Neuronal stem cell (in vitro differentiated cells): ENCODE measurements at regions not wholly inside any gene's neighbourhood (a gene's known extent, or its start where the extent isn't known, plus 50 kb on each side); places are given as distances from the start of the nearest gene placed in this dataset.

Experiments
- DNase-seq: peaks from one replicate; pipeline ENCODE4 v3.0.0-alpha.2; 2013; ENCODE audit warnings: low spot score
- H2AFZ ChIP-seq: one replicate; pipeline ENCODE4 v1.6.1; 2013; ENCODE audit warnings: mild to moderate bottlenecking, low read length, inconsistent platforms
- H2AK5ac ChIP-seq: 2 replicates; pipeline ENCODE4 v1.6.1; 2013; ENCODE audit warnings: low read depth, mild to moderate bottlenecking, inconsistent platforms, low read length, moderate library complexity, mixed read lengths
- H2BK120ac ChIP-seq: 2 replicates; pipeline ENCODE4 v1.6.1; 2013; ENCODE audit warnings: low read depth, mild to moderate bottlenecking, inconsistent platforms, low read length, moderate library complexity, mixed read lengths
- H2BK12ac ChIP-seq: one replicate; pipeline ENCODE4 v1.6.1; 2013; ENCODE audit warnings: low read length, inconsistent platforms
- H2BK15ac ChIP-seq: 2 replicates; pipeline ENCODE4 v1.6.1; 2013; ENCODE audit warnings: mild to moderate bottlenecking, low read length, inconsistent platforms, mixed read lengths
- H2BK5ac ChIP-seq: one replicate; pipeline ENCODE4 v1.6.1; 2013; ENCODE audit warnings: inconsistent platforms, mild to moderate bottlenecking, low read length, moderate library complexity
- H3K14ac ChIP-seq: one replicate; pipeline ENCODE4 v1.6.1; 2013; ENCODE audit warnings: low read length, inconsistent platforms
- H3K18ac ChIP-seq: 2 replicates; pipeline ENCODE4 v1.6.1; 2013; ENCODE audit warnings: low read length, inconsistent platforms
- H3K23ac ChIP-seq: 2 replicates; pipeline ENCODE4 v1.6.1; 2013; ENCODE audit warnings: low read depth, mild to moderate bottlenecking, mixed read lengths, low read length, inconsistent platforms; ENCODE audit not compliant: poor library complexity
- H3K27ac ChIP-seq: replicated peaks from 3 replicates; pipeline ENCODE4 v1.5.1; 2013; ENCODE audit warnings: low read length, inconsistent platforms
- H3K27me3 ChIP-seq, 3 experiments: 2 replicates each; pipeline ENCODE4 v1.6.1; 2013; ENCODE audit warnings: low read length in 3 of 3, mild to moderate bottlenecking in 2 of 3, inconsistent platforms in 1 of 3, low read depth in 1 of 3, mixed read lengths in 1 of 3, moderate library complexity in 1 of 3; ENCODE audit not compliant: control insufficient read depth in 3 of 3, insufficient read depth in 3 of 3
- H3K36me3 ChIP-seq, 2 donors: replicated peaks in 1 of 2; 2 replicates each; pipeline ENCODE4 v1.6.1; 2013; ENCODE audit warnings: low read length in 2 of 2; ENCODE audit not compliant: control insufficient read depth in 2 of 2, insufficient read depth in 2 of 2
- H3K4ac ChIP-seq: 2 replicates; pipeline ENCODE4 v1.6.1; 2013; ENCODE audit warnings: inconsistent platforms, mild to moderate bottlenecking, low read length, moderate library complexity
- H3K4me1 ChIP-seq, 2 donors: 1 replicate in 1 of 2; 2 replicates in 1 of 2; pipeline ENCODE4 v1.6.1; 2013; ENCODE audit warnings: low read length in 2 of 2, low read depth in 1 of 2; ENCODE audit not compliant: control insufficient read depth in 2 of 2, insufficient read depth in 1 of 2
- H3K4me2 ChIP-seq: one replicate; pipeline ENCODE4 v1.6.1; 2013; ENCODE audit warnings: mild to moderate bottlenecking, low read length, inconsistent platforms; ENCODE audit not compliant: insufficient read depth, poor library complexity, severe bottlenecking
- H3K4me3 ChIP-seq, 2 donors: 2 replicates each; pipeline ENCODE4 v1.5.1; 2013; ENCODE audit warnings: low read length in 2 of 2, mild to moderate bottlenecking in 2 of 2, inconsistent platforms in 1 of 2, moderate library complexity in 1 of 2
- H3K79me1 ChIP-seq: one replicate; pipeline ENCODE4 v1.6.1; 2013; ENCODE audit warnings: low read depth, mild to moderate bottlenecking, inconsistent platforms, low read length, moderate library complexity
- H3K9ac ChIP-seq: one replicate; pipeline ENCODE4 v1.6.1; 2013; ENCODE audit warnings: mild to moderate bottlenecking, low read depth, low read length, inconsistent platforms; ENCODE audit not compliant: poor library complexity
- H3K9me3 ChIP-seq, 2 donors: replicated peaks in 1 of 2; 2 replicates each; pipeline versions ENCODE3 to v1.6.1; 2013; ENCODE audit warnings: low read length in 2 of 2, mild to moderate bottlenecking in 2 of 2, inconsistent platforms in 1 of 2, low read depth in 1 of 2, mixed read lengths in 1 of 2, moderate library complexity in 1 of 2; ENCODE audit not compliant: control insufficient read depth in 2 of 2, insufficient read depth in 1 of 2
- H4K8ac ChIP-seq: one replicate; pipeline ENCODE4 v1.6.1; 2013; ENCODE audit warnings: low read depth, mild to moderate bottlenecking, inconsistent platforms, low read length, moderate library complexity
- H4K91ac ChIP-seq: one replicate; pipeline ENCODE4 v1.6.1; 2013; ENCODE audit warnings: low read length, low read depth, mild to moderate bottlenecking, inconsistent platforms; ENCODE audit not compliant: poor library complexity
- WGBS, 2 donors: extraction: QIAGEN DNeasy Blood & Tissue Kit; methylation state at CpG; one replicate each; pipeline ENCODE4 v1.1.7; 2013; ENCODE audit warnings: missing lambda C conversion rate in 2 of 2, mixed read lengths in 1 of 2; ENCODE audit not compliant: insufficient read length in 2 of 2, insufficient replicate concordance in 1 of 2; ENCODE audit errors: extremely low coverage in 2 of 2; 5-methylcytosine and 5-hydroxymethylcytosine counted together

DNA sequence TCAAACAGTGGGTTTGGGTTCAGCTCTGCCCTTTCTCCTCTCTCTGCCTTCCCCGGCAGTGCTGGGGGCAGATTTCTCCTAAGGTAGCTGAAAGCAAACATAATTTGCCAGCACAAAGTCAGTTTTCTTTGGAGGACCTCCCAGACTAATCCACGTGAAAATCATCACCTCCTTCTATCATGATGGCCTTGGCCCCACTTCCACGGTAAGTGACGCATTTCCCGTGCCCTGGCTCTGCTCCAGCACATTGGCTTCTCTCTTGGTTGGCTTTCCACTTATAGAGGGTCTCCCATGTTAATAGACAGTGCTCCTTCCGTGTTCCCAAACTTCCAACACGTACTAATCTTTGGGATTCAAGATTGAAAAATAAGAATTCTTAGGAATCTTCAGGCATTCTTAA is 74.1 kb upstream of the TRIO start:
- Histone ChIP-seq H3K79me1 (no peaks in the 10 kb centered on the region), H3K4me1 (no peaks in the 10 kb centered on the region)
- WGBS, 2 donors: no CpG with 5 or more reads among the region's 7 CpGs

DNA sequence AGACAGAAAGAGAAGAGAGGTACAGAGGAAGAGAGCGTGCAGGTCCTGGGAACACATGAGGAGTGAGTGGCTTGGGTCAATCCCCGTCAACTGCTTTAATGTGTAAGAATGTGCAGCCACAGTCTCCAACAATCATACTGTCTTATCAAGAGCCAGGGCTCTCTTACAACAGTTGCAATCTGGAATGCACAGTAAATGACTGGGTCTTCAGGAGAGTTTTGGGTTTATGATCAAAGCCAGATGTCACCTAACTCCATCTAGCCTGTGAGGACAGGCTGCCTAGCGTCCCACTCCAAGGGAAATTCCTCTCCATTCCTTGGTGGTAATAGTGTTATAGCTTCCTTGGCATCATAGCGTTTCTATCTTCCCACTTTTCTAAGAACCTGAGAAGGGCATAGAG is 75.0 kb upstream of the TRIO start:
- Histone ChIP-seq H4K8ac (no peak overlapping the region), H3K9ac (no peak overlapping the region), H3K18ac (no peak overlapping the region), H2AFZ (no peak overlapping the region), H4K91ac (no peak overlapping the region), H3K36me3 (no peaks in the 10 kb centered on the region), H3K4me1 (no peaks in the 10 kb centered on the region), H3K9me3 (no peaks in the 10 kb centered on the region), H2BK12ac (no peak overlapping the region), H3K4me2 (no peak overlapping the region), H2BK15ac (no peak overlapping the region), H2BK5ac (no peak overlapping the region), H3K14ac (no peak overlapping the region), H3K4ac (no peak overlapping the region), H3K4me3 (no peak overlapping the region), H2BK120ac (no peak overlapping the region), H3K79me1 (no peaks in the 10 kb centered on the region), H3K27ac (no peak overlapping the region), H3K27me3 (peaks cover 0 to 10% (median 0%) of the 10 kb centered on the region in 3 experiments), H2AK5ac (no peak overlapping the region), H3K23ac (no peak overlapping the region)
- no peak for DNase-seq
- WGBS, 2 donors: no CpG with 5 or more reads among the region's 4 CpGs

More for the DNA sequence above, 74.1 kb upstream of the TRIO start:
- no peak overlapping the region for H3K4ac ChIP-seq
- no peak overlapping the region for H3K18ac ChIP-seq
- H3K27me3 ChIP-seq: peaks cover 0 to 10% (median 0%) of the 10 kb centered on the region in 3 experiments
- no peak overlapping the region for H3K23ac ChIP-seq
- no peak overlapping the region for H2BK15ac ChIP-seq
- H3K4me3 ChIP-seq: no peak overlapping the region
- H3K27ac ChIP-seq: no peak overlapping the region
- H3K4me2 ChIP-seq: no peak overlapping the region
- no peak overlapping the region for H3K14ac ChIP-seq
- DNase-seq: no peak
- H2AFZ ChIP-seq: no peak overlapping the region
- H4K8ac ChIP-seq: no peak overlapping the region
- H2BK120ac ChIP-seq: no peak overlapping the region
- no peaks in the 10 kb centered on the region for H3K36me3 ChIP-seq
- H3K9me3 ChIP-seq: no peaks in the 10 kb centered on the region
- no peak overlapping the region for H2AK5ac ChIP-seq
- H2BK5ac ChIP-seq: no peak overlapping the region
- H2BK12ac ChIP-seq: no peak overlapping the region
- no peak overlapping the region for H4K91ac ChIP-seq
- H3K9ac ChIP-seq: no peak overlapping the region

DNA sequence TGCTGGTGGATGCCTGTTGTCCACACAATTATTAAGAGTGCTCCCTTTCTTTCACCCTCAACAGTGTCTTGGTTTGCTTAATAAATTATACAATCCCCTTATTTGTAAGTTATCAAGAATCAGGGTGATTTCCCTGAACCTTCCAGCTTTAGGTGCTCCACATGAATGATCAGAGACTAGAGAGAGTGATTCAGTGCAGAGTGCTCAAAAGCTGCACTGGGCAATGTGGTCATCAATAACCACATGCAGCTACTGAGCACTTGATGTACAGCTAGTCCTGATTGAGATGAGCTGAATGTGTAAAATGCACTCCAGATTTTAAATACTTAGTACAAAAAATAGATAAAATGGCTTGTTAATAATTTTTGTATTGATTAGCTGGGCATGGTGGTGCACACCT is 76.8 kb upstream of the TRIO start:
- no peak overlapping the region for H3K4me2 ChIP-seq
- H2BK5ac ChIP-seq: no peak overlapping the region
- H3K14ac ChIP-seq: no peak overlapping the region
- no peak overlapping the region for H2AK5ac ChIP-seq
- H3K9me3 ChIP-seq: no peaks in the 10 kb centered on the region
- H3K18ac ChIP-seq: no peak overlapping the region
- peaks cover 0 to 4% (median 0%) of the 10 kb centered on the region in 3 experiments for H3K27me3 ChIP-seq
- no peak overlapping the region for H4K8ac ChIP-seq
- no peak overlapping the region for H3K9ac ChIP-seq
- H3K4me1 ChIP-seq: no peaks in the 10 kb centered on the region
- H4K91ac ChIP-seq: no peak overlapping the region
- no peak overlapping the region for H3K27ac ChIP-seq
- no peak overlapping the region for H3K4me3 ChIP-seq
- H2BK12ac ChIP-seq: no peak overlapping the region
- H3K79me1 ChIP-seq: no peaks in the 10 kb centered on the region
- H3K36me3 ChIP-seq: no peaks in the 10 kb centered on the region
- no peak overlapping the region for H2BK15ac ChIP-seq
- no peak overlapping the region for H3K23ac ChIP-seq
- H2AFZ ChIP-seq: no peak overlapping the region
- H3K4ac ChIP-seq: no peak overlapping the region
- DNase-seq: no peak
- H2BK120ac ChIP-seq: no peak overlapping the region

DNA sequence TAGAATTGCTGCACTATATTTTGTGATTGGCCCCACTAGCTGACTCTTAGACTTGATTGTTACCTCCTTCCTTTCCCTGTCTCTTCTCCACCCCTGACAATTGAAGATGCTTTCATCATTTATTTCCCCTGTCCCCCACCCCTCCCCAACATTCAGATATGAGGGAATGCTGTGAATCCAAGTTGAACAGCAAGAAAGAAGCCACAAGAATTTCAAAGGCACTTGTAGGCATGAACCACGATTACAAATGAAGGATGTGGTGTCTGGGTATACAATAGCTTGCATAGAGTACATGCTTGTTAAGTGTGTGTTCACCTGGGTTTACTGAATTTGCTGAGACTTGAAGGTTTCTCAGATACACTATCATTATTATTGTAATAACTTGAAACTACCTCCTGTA is 78.3 kb upstream of the TRIO start:
- Histone ChIP-seq H2BK5ac (no peak overlapping the region), H2AK5ac (no peak overlapping the region), H4K91ac (no peak overlapping the region), H3K79me1 (no peaks in the 10 kb centered on the region), H3K27me3 (peaks cover 0 to 4% (median 0%) of the 10 kb centered on the region in 3 experiments), H2AFZ (no peak overlapping the region), H4K8ac (no peak overlapping the region), H3K4me2 (no peak overlapping the region), H2BK15ac (no peak overlapping the region), H3K4me3 (no peak overlapping the region), H3K9me3 (no peaks in the 10 kb centered on the region), H3K14ac (no peak overlapping the region), H2BK12ac (no peak overlapping the region), H3K36me3 (no peaks in the 10 kb centered on the region), H3K18ac (no peak overlapping the region), H3K9ac (no peak overlapping the region), H3K4me1 (no peaks in the 10 kb centered on the region), H2BK120ac (no peak overlapping the region), H3K27ac (no peak overlapping the region), H3K23ac (no peak overlapping the region), H3K4ac (no peak overlapping the region)
- DNase-seq: no peak
- WGBS, 2 donors: no CpG with 5 or more reads among the region's 1 CpG
